Astrocyte (in vitro differentiated cells and primary cell): ENCODE measurements at regions not wholly inside any gene's neighbourhood (a gene's known extent, or its start where the extent isn't known, plus 50 kb on each side); places are given as distances from the start of the nearest gene placed in this dataset.
A peak's percentile ranks its signal among the peaks of the same experiment; 100 is the strongest.

Experiments
- DNase-seq: peaks from one replicate; pipeline ENCODE4 v3.0.0-alpha.2; 2010; ENCODE audit warnings: low read depth
- FAIRE-seq: peaks from 2 replicates; lab custom pipeline; 2011; peaks lifted over from hg19 to GRCh38; lab: Jason Lieb, UNC
- H2AFZ ChIP-seq: 2 replicates; pipeline ENCODE4 v1.6.0; 2012; ENCODE audit warnings: low read depth, low read length, inconsistent platforms
- H3K27ac ChIP-seq: 2 replicates; pipeline ENCODE4 v1.5.1; 2011; ENCODE audit warnings: low read depth, low read length, inconsistent platforms
- H3K27me3 ChIP-seq: 2 replicates; pipeline ENCODE4 v1.6.0; 2011; ENCODE audit warnings: low read length, inconsistent platforms; ENCODE audit not compliant: insufficient read depth
- H3K36me3 ChIP-seq: 2 replicates; pipeline ENCODE4 v1.5.1; 2011; ENCODE audit warnings: low read length, inconsistent platforms; ENCODE audit not compliant: insufficient read depth
- H3K4me1 ChIP-seq: 2 replicates; pipeline ENCODE4 v1.5.1; 2011; ENCODE audit warnings: low read length, inconsistent platforms; ENCODE audit not compliant: insufficient read depth
- H3K4me2 ChIP-seq: 2 replicates; pipeline ENCODE4 v1.6.0; 2012; ENCODE audit warnings: low read length, inconsistent platforms
- H3K4me3 ChIP-seq: 2 replicates; pipeline ENCODE4 v1.5.1; 2011; ENCODE audit warnings: low read depth, mild to moderate bottlenecking, low read length, inconsistent platforms; ENCODE audit not compliant: insufficient read depth
- H3K79me2 ChIP-seq: 2 replicates; pipeline ENCODE4 v1.6.0; 2012; ENCODE audit warnings: mild to moderate bottlenecking, low read length, inconsistent platforms; ENCODE audit not compliant: insufficient read depth
- H3K9ac ChIP-seq: 2 replicates; pipeline ENCODE4 v1.6.0; 2012; ENCODE audit warnings: mild to moderate bottlenecking, low read length, inconsistent platforms
- H3K9me3 ChIP-seq: 2 replicates; pipeline ENCODE4 v1.5.1; 2012; ENCODE audit warnings: low read depth, mild to moderate bottlenecking, low read length, inconsistent platforms; ENCODE audit not compliant: insufficient read depth
- H4K20me1 ChIP-seq: 2 replicates; pipeline ENCODE4 v1.6.0; 2012; ENCODE audit warnings: low read length, inconsistent platforms; ENCODE audit not compliant: insufficient read depth
- H3K27ac Mint-ChIP-seq: one replicate; pipeline ENCODE4 v1.8.0; 2021; ENCODE audit warnings: mild to moderate bottlenecking, mixed read lengths; ENCODE audit not compliant: unreplicated experiment
- H3K27me3 Mint-ChIP-seq: one replicate; pipeline ENCODE4 v1.8.0; 2021; ENCODE audit warnings: low read depth, mixed read lengths; ENCODE audit not compliant: unreplicated experiment
- H3K36me3 Mint-ChIP-seq: one replicate; pipeline ENCODE4 v1.8.0; 2021; ENCODE audit warnings: low read depth, mixed read lengths; ENCODE audit not compliant: unreplicated experiment
- H3K4me1 Mint-ChIP-seq: one replicate; pipeline ENCODE4 v1.8.0; 2021; ENCODE audit warnings: low read depth, mixed read lengths; ENCODE audit not compliant: unreplicated experiment
- H3K4me3 Mint-ChIP-seq: one replicate; pipeline ENCODE4 v1.8.0; 2021; ENCODE audit warnings: mild to moderate bottlenecking, moderate library complexity, mixed read lengths; ENCODE audit not compliant: unreplicated experiment
- H3K9me3 Mint-ChIP-seq: one replicate; pipeline ENCODE4 v1.8.0; 2021; ENCODE audit warnings: mild to moderate bottlenecking, mixed read lengths; ENCODE audit not compliant: unreplicated experiment
- EZH2 ChIP-seq: IDR thresholded peaks from 2 replicates; pipeline ENCODE4 v1.6.1; 2012; ENCODE audit warnings: mild to moderate bottlenecking, low read length, inconsistent platforms; ENCODE audit not compliant: insufficient read depth
- TF ChIP-seq, protein P1 (sequence below): IDR thresholded peaks from 2 replicates; pipeline ENCODE4 v1.5.1; 2011; ENCODE audit warnings: low read depth, mild to moderate bottlenecking, inconsistent platforms, low read length, moderate library complexity; ENCODE audit not compliant: insufficient read depth

- Histone ChIP-seq H3K9ac (no peak overlapping the region), H2AFZ (no peak overlapping the region), H3K27ac (no peak overlapping the region), H4K20me1 (no peaks in the 10 kb centered on the region), H3K36me3 (no peaks in the 10 kb centered on the region), H3K4me3 (no peak overlapping the region), H3K9me3 (peaks cover 15% of the 10 kb centered on the region), H3K27me3 (no peaks in the 10 kb centered on the region), H3K4me2 (no peak overlapping the region), H3K4me1 (no peaks in the 10 kb centered on the region), H3K79me2 (no peaks in the 10 kb centered on the region)
- H3K27ac Mint-ChIP-seq = no peak overlapping the region
- no peak overlapping the region for H3K4me3 Mint-ChIP-seq
- no peak for FAIRE-seq
- H3K4me1 Mint-ChIP-seq = no peaks in the 10 kb centered on the region
- peak; percentile 1 for DNase-seq
- no peak for TF ChIP-seq EZH2
- TF ChIP-seq, protein P1, sequence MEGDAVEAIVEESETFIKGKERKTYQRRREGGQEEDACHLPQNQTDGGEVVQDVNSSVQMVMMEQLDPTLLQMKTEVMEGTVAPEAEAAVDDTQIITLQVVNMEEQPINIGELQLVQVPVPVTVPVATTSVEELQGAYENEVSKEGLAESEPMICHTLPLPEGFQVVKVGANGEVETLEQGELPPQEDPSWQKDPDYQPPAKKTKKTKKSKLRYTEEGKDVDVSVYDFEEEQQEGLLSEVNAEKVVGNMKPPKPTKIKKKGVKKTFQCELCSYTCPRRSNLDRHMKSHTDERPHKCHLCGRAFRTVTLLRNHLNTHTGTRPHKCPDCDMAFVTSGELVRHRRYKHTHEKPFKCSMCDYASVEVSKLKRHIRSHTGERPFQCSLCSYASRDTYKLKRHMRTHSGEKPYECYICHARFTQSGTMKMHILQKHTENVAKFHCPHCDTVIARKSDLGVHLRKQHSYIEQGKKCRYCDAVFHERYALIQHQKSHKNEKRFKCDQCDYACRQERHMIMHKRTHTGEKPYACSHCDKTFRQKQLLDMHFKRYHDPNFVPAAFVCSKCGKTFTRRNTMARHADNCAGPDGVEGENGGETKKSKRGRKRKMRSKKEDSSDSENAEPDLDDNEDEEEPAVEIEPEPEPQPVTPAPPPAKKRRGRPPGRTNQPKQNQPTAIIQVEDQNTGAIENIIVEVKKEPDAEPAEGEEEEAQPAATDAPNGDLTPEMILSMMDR = no peak
- H3K9me3 Mint-ChIP-seq = peaks cover 17% of the 10 kb centered on the region
- no peaks in the 10 kb centered on the region for H3K36me3 Mint-ChIP-seq
- H3K27me3 Mint-ChIP-seq = no peaks in the 10 kb centered on the region
Observed at GRCh38 chr4:161256172-161256571, 907.6 kb downstream of the FSTL5 start.

DNA sequence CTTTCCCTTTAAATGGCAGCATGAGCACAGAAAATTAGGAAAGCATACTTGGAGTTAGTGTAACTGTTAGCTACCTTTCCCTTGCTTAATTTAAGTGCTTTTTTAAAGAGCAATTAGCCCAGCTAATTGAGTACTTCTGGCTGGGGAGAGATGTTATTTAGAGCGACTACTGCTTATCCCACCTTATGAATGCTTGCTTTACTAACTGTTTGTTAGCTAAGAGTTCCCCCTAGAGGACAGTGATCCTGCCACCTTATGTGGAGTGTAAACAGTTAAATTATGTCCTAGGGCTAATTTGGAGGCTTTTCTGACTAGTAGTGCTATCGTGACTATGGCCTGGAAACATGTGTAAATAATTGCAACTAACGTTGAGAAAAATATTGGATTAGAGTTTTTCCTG lies 909.4 kb downstream of the FSTL5 start:
- Mint-ChIP-seq H3K27me3 (no peaks in the 10 kb centered on the region), H3K4me1 (no peaks in the 10 kb centered on the region), H3K9me3 (peaks cover 19% of the 10 kb centered on the region), H3K36me3 (no peaks in the 10 kb centered on the region), H3K4me3 (no peak overlapping the region), H3K27ac (no peak overlapping the region)
- Histone ChIP-seq H2AFZ (no peak overlapping the region), H3K9me3 (peaks cover 19% of the 10 kb centered on the region), H3K27ac (no peak overlapping the region), H3K4me3 (no peak overlapping the region), H3K4me2 (no peak overlapping the region), H3K27me3 (no peaks in the 10 kb centered on the region), H3K9ac (no peak overlapping the region), H3K36me3 (no peaks in the 10 kb centered on the region), H3K79me2 (no peaks in the 10 kb centered on the region), H3K4me1 (no peaks in the 10 kb centered on the region), H4K20me1 (no peaks in the 10 kb centered on the region)
- DNase-seq (no peak), FAIRE-seq (no peak)
- TF ChIP-seq, protein P1 = no peak
- no peak for TF ChIP-seq EZH2

DNA sequence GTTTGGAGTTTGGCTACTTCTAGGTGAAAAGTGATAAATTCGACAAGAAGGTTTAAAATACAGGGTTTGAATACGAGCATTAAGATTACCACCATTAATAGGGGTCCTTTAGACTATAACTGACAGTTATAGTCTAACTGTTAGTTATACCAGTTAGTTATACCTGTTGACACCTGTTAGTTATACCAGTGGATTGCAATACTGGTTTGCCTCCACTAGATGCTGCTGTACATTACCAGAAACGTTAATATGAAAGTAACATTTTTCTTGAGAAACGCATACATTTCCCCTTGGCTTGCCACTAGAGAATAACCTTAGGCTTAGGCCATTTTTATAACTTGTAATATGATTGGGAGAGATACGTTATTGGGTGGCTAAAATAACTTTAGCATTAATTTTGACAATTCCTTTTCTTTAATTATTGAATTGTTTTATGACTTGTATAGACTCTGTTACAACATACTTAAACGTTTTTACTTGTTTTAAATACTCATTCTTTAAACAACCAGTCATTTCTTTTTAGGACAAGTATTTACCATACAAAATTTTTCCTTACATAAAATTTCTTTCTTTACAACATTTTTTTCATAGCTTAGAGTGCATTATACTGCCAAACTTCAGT lies 911.2 kb downstream of the FSTL5 start:
- H3K27me3 Mint-ChIP-seq = no peaks in the 10 kb centered on the region
- DNase-seq = no peak

More for the DNA sequence above, 911.2 kb downstream of the FSTL5 start:
- Histone ChIP-seq H3K4me3 (no peak overlapping the region), H2AFZ (no peak overlapping the region), H3K27ac (no peak overlapping the region), H4K20me1 (no peaks in the 10 kb centered on the region), H3K4me2 (no peak overlapping the region), H3K9me3 (peaks cover 19% of the 10 kb centered on the region), H3K36me3 (no peaks in the 10 kb centered on the region), H3K79me2 (no peaks in the 10 kb centered on the region), H3K4me1 (no peaks in the 10 kb centered on the region), H3K27me3 (no peaks in the 10 kb centered on the region), H3K9ac (no peak overlapping the region)
- H3K4me1 Mint-ChIP-seq = no peaks in the 10 kb centered on the region
- FAIRE-seq = no peak
- no peak for TF ChIP-seq EZH2
- TF ChIP-seq, protein P1 = peak; percentile 69
- no peak overlapping the region for H3K27ac Mint-ChIP-seq
- H3K36me3 Mint-ChIP-seq = no peaks in the 10 kb centered on the region
- H3K9me3 Mint-ChIP-seq = peaks cover 17% of the 10 kb centered on the region
- no peak overlapping the region for H3K4me3 Mint-ChIP-seq
